GM18873 (cell line): ENCODE measurements at regions not wholly inside any gene's neighbourhood (a gene's known extent, or its start where the extent isn't known, plus 50 kb on each side); places are given as distances from the start of the nearest gene placed in this dataset.

ENCODE experiments used
- ATAC-seq: cut with Tn5 transposase; IDR thresholded peaks from one replicate; pipeline ENCODE4 v1.9.1; 2021; ENCODE audit warnings: mild to moderate bottlenecking, moderate library complexity, moderate number of reproducible peaks; ENCODE audit not compliant: unreplicated experiment, low FRiP score

DNA sequence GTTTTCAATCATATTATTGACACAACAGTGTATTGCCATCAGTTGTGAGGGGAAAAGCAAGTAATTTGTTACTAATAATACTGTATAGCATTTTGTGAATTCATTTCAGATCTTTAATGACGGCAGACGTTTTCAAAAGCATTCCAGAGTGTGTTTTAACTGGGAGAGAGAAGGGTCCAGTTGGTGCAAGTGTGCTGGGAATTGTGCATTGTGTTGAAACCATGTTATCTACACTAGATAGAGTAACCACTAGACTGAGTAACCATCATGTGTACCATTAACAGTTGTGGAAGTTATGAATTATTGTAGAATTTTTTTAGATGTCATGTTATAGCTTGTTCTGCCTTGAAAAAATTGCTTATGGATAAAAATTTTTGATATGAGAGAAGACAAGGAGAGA is 104.5 kb upstream of the VEGFC start:
- no peak for ATAC-seq

- ATAC-seq: no peak
Observed at GRCh38 chr4:176898791-176899190, 106.1 kb upstream of the VEGFC start.

GRCh38 chr4:176902710-176903323 is 110.1 kb upstream of the VEGFC start:
- peak; percentile 91 for ATAC-seq

- ATAC-seq: no peak
Observed at GRCh38 chr4:176906709-176907108, 114.0 kb upstream of the VEGFC start.

DNA sequence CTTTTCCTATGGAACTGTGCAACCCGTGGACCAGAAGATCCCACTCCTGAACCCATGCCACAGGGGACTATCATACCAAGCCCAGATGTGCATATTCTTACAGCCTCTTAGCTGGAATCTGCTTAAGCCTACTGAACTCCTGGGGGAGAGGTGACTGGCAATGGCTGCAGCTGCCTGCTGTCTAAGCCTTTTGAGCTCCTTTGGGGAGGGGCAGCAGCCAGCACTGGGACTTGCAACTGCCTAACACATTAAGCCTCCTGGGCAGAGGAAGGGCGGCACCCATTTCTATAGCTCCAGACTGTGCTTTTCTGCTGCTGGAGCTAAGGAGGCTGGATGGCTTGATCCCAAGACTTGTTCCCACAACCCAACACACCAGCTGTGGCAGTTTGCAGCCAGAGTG is 117.9 kb upstream of the VEGFC start:
- ATAC-seq: no peak

GRCh38 chr4:176919631-176920030 is 126.9 kb upstream of the VEGFC start:
- ATAC-seq: no peak

- no peak for ATAC-seq
Observed at GRCh38 chr4:176920694-176921093, 128.0 kb upstream of the VEGFC start.

DNA sequence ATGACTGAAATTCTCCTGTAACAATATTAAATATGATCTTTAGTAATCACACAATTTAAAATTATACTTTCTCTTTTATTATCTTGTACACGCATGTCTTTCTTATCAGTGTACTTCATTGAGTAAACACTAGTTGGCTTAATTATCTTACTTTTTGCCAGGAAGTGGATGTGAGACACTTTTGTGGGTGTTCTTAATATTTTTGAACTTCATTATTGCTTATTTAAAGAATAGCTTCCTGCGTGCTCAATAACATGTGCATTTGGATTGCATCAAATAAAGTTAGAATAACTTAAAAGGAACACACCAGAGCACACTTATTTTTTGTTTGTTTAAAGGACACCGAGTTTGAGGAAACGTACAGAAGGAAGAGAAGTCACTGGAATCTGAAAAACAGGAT is 128.5 kb upstream of the VEGFC start:
- no peak for ATAC-seq

- no peak for ATAC-seq
Observed at GRCh38 chr4:176924238-176924637, 131.5 kb upstream of the VEGFC start.

DNA sequence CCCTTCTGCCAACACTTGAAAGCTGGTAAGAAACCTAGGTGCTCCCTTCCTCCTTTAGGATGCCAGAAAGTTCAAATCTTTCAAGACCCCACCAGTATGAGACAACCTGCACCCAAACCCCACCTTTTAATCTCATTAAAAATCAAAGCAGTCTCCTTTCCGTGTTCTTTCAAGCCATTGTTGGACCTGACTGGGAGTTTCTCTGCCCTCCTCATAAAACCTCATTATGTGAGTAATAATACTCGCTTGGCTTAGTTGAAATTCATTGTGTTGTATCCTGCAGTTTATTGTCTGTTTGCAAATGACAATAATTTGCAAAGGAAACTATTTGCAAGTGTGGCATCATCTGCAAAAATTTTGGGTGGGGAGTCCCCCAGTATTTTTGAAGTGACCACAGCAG is 133.2 kb upstream of the VEGFC start:
- no peak for ATAC-seq

GRCh38 chr4:176927117-176927516 is 134.4 kb upstream of the VEGFC start:
- no peak for ATAC-seq

DNA sequence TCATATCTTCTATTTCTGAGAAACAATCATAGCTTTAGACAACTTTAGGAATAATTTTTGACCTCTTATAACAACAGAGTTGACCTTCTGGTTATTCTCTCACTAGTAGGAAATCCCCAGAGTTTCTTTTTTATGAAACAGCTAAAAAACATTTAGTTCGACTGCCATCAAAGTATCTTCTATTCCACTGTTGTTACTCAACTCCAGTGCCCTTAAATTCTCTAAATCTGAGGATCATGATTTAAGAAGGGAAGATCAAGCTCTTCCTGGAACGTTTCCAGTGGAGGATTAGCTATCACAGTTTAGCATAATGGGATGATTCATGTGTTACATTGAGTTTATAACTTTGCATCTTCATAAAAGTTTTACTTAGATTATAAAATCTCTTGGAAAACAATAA is 134.9 kb upstream of the VEGFC start:
- ATAC-seq: no peak

DNA sequence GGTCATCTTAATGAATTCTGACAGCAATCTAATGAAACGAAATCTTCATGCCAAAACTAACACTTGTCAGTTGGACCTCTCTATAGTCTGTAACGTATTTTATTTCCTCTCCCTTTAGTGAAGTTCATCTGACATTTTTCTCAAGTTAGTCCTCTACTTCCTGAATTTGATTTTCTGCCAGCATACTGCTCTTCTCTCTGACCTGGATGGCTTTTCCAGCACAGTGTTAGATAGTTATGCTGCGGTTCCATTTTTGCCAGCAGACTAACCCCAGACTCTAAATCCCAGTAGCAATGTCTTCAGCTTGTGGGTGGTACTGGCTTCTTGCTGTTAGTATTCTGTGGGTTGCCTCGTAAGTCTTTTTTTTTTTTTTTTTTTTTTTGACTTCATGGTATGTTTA is 146.7 kb upstream of the VEGFC start:
- ATAC-seq: no peak

GRCh38 chr4:176945334-176945733 is 152.6 kb upstream of the VEGFC start:
- no peak for ATAC-seq

GRCh38 chr4:176949029-176949428 is 156.3 kb upstream of the VEGFC start:
- no peak for ATAC-seq

DNA sequence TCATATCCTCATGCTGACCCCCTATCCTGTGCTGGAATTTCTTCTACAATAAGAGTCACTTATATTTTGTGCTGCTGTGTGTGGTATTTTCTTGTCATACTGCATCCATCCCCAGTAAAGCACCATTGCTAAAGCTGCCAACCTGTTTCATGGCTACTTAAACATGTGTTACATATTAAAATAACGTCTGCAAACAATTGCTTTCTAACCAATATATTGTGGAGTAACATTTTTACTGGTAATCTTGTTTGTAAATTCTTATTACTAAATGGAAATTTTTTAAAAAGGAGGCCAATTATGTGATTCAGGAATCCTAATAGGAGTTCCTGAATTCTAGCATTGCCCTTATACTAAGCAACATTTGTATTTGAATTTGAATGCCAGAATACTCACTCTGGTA is 160.3 kb upstream of the VEGFC start:
- ATAC-seq: no peak

GRCh38 chr4:176957353-176958118 is 164.8 kb upstream of the VEGFC start:
- ATAC-seq: no peak

DNA sequence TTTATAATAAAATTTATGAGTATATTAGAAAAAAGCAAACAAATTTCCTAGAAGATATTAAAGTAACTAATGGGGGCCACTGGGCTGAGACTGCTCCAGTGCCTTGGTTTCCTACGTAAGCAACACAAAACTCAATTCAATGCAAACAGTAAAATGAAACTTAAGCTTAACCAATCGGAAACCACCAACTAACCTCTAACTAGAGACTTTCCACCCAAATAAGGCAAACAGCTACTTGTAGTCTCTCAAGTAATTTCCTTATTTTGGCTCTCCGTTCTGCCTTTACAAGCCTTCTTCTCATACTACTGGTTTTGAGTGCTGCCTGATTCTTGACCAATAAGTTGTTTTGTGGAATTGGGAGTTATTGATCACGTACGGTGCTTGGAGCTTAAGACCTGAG is 167.3 kb upstream of the VEGFC start:
- ATAC-seq: no peak

GRCh38 chr4:176963121-176963520 is 170.4 kb upstream of the VEGFC start:
- ATAC-seq: no peak

DNA sequence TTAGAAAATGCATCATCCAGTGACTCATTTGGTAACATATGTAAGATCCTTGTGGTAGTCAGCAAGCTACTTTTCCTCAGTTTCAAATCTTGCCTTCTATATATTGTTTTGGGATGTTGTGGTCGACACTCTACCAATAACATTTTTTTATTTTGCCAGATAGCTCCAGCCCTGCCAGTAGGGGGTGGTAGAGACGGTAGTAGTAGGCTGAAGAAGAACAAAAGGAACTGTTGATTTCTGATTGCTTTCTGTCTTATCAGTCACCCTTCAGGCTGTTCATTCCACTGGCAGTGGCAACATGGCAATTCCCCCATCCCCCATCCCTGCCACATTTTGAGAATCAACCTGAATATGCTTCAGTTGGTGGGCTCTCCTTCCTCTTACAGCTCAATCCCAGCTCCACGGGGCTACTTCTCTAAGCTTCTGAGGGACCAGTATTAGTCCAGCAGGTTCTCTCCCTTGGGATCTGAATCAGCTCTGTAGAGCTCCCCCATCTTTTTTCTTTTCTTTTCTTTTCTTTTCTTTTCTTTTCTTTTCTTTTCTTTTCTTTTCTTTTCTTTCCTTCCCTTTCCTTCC is 171.5 kb upstream of the VEGFC start:
- no peak for ATAC-seq

DNA sequence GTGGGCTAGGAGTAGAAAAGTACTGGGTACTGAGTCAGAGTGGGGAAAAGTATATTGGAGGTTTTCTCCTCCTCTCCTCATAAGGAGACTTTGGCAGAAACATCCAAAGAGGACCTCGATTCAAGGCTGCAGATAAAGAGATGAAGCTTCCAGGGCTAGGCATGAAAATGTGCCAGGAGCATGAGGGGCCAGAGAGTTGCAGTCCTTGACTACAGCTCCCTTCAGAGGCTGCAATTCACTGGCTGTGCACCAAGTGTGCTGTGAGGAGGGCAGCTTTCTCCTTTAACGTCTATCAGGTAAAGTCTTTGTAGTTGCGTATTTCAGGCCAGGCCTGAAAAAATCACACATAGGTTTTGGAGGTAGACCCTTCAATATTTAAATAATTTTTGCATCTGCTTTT is 174.9 kb upstream of the VEGFC start:
- no peak for ATAC-seq

DNA sequence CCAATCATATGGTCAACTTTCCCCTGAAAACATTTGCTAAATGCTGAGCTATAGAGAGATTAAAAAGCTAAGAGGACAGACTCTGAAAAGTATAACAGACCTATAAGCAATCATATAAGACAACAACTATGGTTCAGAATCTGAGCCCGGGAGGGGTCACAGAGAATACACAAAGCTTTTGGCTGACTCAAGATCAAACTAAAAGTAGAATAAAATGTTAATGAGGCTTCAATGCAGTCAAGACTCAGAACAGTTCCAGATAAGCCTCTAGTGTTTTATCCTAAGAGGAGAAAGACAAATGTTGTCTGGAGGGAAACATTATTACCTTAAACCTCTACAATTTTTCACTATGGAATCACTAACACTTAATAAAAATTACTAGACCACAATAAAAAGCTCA is 175.4 kb upstream of the VEGFC start:
- ATAC-seq: no peak
